T-helper 17 cell (primary cell): ENCODE measurements at regions not wholly inside any gene's neighbourhood (a gene's known extent, or its start where the extent isn't known, plus 50 kb on each side); places are given as distances from the start of the nearest gene placed in this dataset.
"Not testable (repeated sequence)": the region's sequence is repeated elsewhere in the genome, so short reads cannot be mapped to it uniquely, and the experiment has no call there.

Experiments used
- ATAC-seq: fragments of 150-1000 bp; cut with Tn5 transposase; 2 replicates; pipeline ENCODE4 v1.10.0; 2021; ENCODE audit warnings: mild to moderate bottlenecking, moderate library complexity
- DNase-seq, 3 donors: peaks; one replicate each; pipeline versions ENCODE4 v3.0.0 to v3.0.0-alpha.2; 2020 to 2021
- H3K9me3 ChIP-seq: one replicate; pipeline ENCODE4 v1.7.0; 2013; ENCODE audit warnings: low read length, mild to moderate bottlenecking; ENCODE audit not compliant: control insufficient read depth, poor library complexity, severe bottlenecking
- H3K27ac Mint-ChIP-seq: one replicate; pipeline ENCODE4 v1.8.0; 2022; ENCODE audit warnings: mild to moderate bottlenecking, moderate library complexity, mixed read lengths
- H3K27me3 Mint-ChIP-seq: one replicate; pipeline ENCODE4 v1.8.0; 2022; ENCODE audit warnings: mixed read lengths
- H3K36me3 Mint-ChIP-seq: one replicate; pipeline ENCODE4 v1.8.0; 2022; ENCODE audit warnings: low read depth, mixed read lengths
- H3K4me1 Mint-ChIP-seq: one replicate; pipeline ENCODE4 v1.8.0; 2022; ENCODE audit warnings: mild to moderate bottlenecking, mixed read lengths
- H3K4me3 Mint-ChIP-seq: one replicate; pipeline ENCODE4 v1.8.0; 2022; ENCODE audit warnings: mild to moderate bottlenecking, moderate library complexity, mixed read lengths

- peaks cover 42% of the 10 kb centered on the region for H3K27me3 Mint-ChIP-seq
- H3K27ac Mint-ChIP-seq = no peak overlapping the region
- no peak for ATAC-seq
- H3K9me3 ChIP-seq = no peaks in the 10 kb centered on the region
- no peak overlapping the region for H3K4me3 Mint-ChIP-seq
- DNase-seq = no peak
- no peaks in the 10 kb centered on the region for H3K4me1 Mint-ChIP-seq
- H3K36me3 Mint-ChIP-seq = no peaks in the 10 kb centered on the region
These were observed 281.8 kb upstream of the TUT7 start for GRCh38 chr9:86636038-86636437.

- ATAC-seq (no peak), DNase-seq (no peak)
- Mint-ChIP-seq H3K27me3 (peaks cover 33% of the 10 kb centered on the region), H3K27ac (no peak overlapping the region), H3K4me3 (no peak overlapping the region), H3K36me3 (no peaks in the 10 kb centered on the region), H3K4me1 (no peaks in the 10 kb centered on the region)
- H3K9me3 ChIP-seq = no peaks in the 10 kb centered on the region
These were observed 280.3 kb upstream of the TUT7 start for GRCh38 chr9:86634501-86634900.

GRCh38 chr9:86633945-86634344 is 279.7 kb upstream of the TUT7 start:
- Mint-ChIP-seq H3K27ac (no peak overlapping the region), H3K27me3 (peaks cover 33% of the 10 kb centered on the region), H3K36me3 (no peaks in the 10 kb centered on the region), H3K4me3 (no peak overlapping the region), H3K4me1 (no peaks in the 10 kb centered on the region)
- ATAC-seq (no peak), DNase-seq (no peak)
- no peaks in the 10 kb centered on the region for H3K9me3 ChIP-seq

GRCh38 chr9:86632537-86632936 is 278.3 kb upstream of the TUT7 start:
- no peak overlapping the region for H3K27ac Mint-ChIP-seq

GRCh38 chr9:86629530-86629929 is 275.3 kb upstream of the TUT7 start:
- no peak overlapping the region for H3K4me3 Mint-ChIP-seq
- H3K4me1 Mint-ChIP-seq = no peaks in the 10 kb centered on the region
- no peaks in the 10 kb centered on the region for H3K36me3 Mint-ChIP-seq
- DNase-seq = no peak
- no peaks in the 10 kb centered on the region for H3K9me3 ChIP-seq
- H3K27me3 Mint-ChIP-seq = peaks cover 17% of the 10 kb centered on the region
- no peak for ATAC-seq
- no peak overlapping the region for H3K27ac Mint-ChIP-seq

More at GRCh38 chr9:86632537-86632936, 278.3 kb upstream of the TUT7 start:
- Mint-ChIP-seq H3K36me3 (no peaks in the 10 kb centered on the region), H3K4me1 (no peaks in the 10 kb centered on the region), H3K27me3 (peaks cover 31% of the 10 kb centered on the region), H3K4me3 (no peak overlapping the region)
- DNase-seq (no peak), ATAC-seq (no peak)
- no peaks in the 10 kb centered on the region for H3K9me3 ChIP-seq

GRCh38 chr9:86626802-86627201 is 272.6 kb upstream of the TUT7 start:
- H3K9me3 ChIP-seq = no peaks in the 10 kb centered on the region
- Mint-ChIP-seq H3K4me1 (no peaks in the 10 kb centered on the region), H3K4me3 (no peak overlapping the region), H3K27ac (no peak overlapping the region), H3K27me3 (peaks cover 10% of the 10 kb centered on the region), H3K36me3 (no peaks in the 10 kb centered on the region)
- DNase-seq (no peak), ATAC-seq (no peak)

GRCh38 chr9:86624630-86625029 is 270.4 kb upstream of the TUT7 start:
- Mint-ChIP-seq H3K4me1 (no peaks in the 10 kb centered on the region), H3K27me3 (peaks cover 17% of the 10 kb centered on the region), H3K4me3 (no peak overlapping the region), H3K27ac (no peak overlapping the region), H3K36me3 (no peaks in the 10 kb centered on the region)
- DNase-seq (no peak), ATAC-seq (no peak)
- no peaks in the 10 kb centered on the region for H3K9me3 ChIP-seq

GRCh38 chr9:86614871-86615849 is 260.9 kb upstream of the TUT7 start:
- Mint-ChIP-seq H3K4me3 (no peak overlapping the region), H3K4me1 (no peaks in the 10 kb centered on the region), H3K27ac (no peak overlapping the region), H3K27me3 (peaks cover 13% of the 10 kb centered on the region), H3K36me3 (no peaks in the 10 kb centered on the region)
- H3K9me3 ChIP-seq = no peaks in the 10 kb centered on the region
- DNase-seq (no peak), ATAC-seq (no peak)

- ATAC-seq (no peak), DNase-seq (no peak)
- Mint-ChIP-seq H3K27ac (no peak overlapping the region), H3K4me1 (no peaks in the 10 kb centered on the region), H3K36me3 (no peaks in the 10 kb centered on the region), H3K4me3 (no peak overlapping the region), H3K27me3 (peaks cover 13% of the 10 kb centered on the region)
- H3K9me3 ChIP-seq = no peaks in the 10 kb centered on the region
These were observed 259.7 kb upstream of the TUT7 start for GRCh38 chr9:86613943-86614342.

- not testable (repeated sequence) for H3K9me3 ChIP-seq, H3K36me3 Mint-ChIP-seq, H3K27ac Mint-ChIP-seq, DNase-seq, H3K4me1 Mint-ChIP-seq, ATAC-seq, H3K4me3 Mint-ChIP-seq
- H3K27me3 Mint-ChIP-seq = peaks cover 13% of the 10 kb centered on the region
These were observed 257.3 kb upstream of the TUT7 start for GRCh38 chr9:86611534-86611933.

- Mint-ChIP-seq H3K4me1 (no peaks in the 10 kb centered on the region), H3K27me3 (peaks cover 15% of the 10 kb centered on the region), H3K36me3 (no peaks in the 10 kb centered on the region), H3K4me3 (no peak overlapping the region), H3K27ac (no peak overlapping the region)
- no peak for DNase-seq
- H3K9me3 ChIP-seq = no peaks in the 10 kb centered on the region
- no peak for ATAC-seq
These were observed 251.1 kb upstream of the TUT7 start for GRCh38 chr9:86605303-86605702.

- H3K4me1 Mint-ChIP-seq = no peaks in the 10 kb centered on the region
- no peak for DNase-seq
- no peaks in the 10 kb centered on the region for H3K36me3 Mint-ChIP-seq
- H3K9me3 ChIP-seq = no peaks in the 10 kb centered on the region
- H3K27me3 Mint-ChIP-seq = peaks cover 21% of the 10 kb centered on the region
- no peak for ATAC-seq
- no peak overlapping the region for H3K27ac Mint-ChIP-seq
- H3K4me3 Mint-ChIP-seq = no peak overlapping the region
These were observed 250.5 kb upstream of the TUT7 start for GRCh38 chr9:86604741-86605140.

- H3K27me3 Mint-ChIP-seq = peaks cover 23% of the 10 kb centered on the region
- no peaks in the 10 kb centered on the region for H3K9me3 ChIP-seq
- no peak overlapping the region for H3K4me3 Mint-ChIP-seq
- H3K27ac Mint-ChIP-seq = no peak overlapping the region
- H3K4me1 Mint-ChIP-seq = no peaks in the 10 kb centered on the region
- H3K36me3 Mint-ChIP-seq = no peaks in the 10 kb centered on the region
- ATAC-seq (no peak), DNase-seq (no peak)
These were observed 248.5 kb upstream of the TUT7 start for GRCh38 chr9:86602715-86603114.

GRCh38 chr9:86601697-86602096 is 247.5 kb upstream of the TUT7 start:
- ATAC-seq (no peak), DNase-seq (no peak)
- H3K36me3 Mint-ChIP-seq = no peaks in the 10 kb centered on the region
- no peak overlapping the region for H3K4me3 Mint-ChIP-seq
- H3K4me1 Mint-ChIP-seq = no peaks in the 10 kb centered on the region
- no peaks in the 10 kb centered on the region for H3K9me3 ChIP-seq
- H3K27me3 Mint-ChIP-seq = peaks cover 29% of the 10 kb centered on the region
- H3K27ac Mint-ChIP-seq = no peak overlapping the region
